ENCODE measurements at regions not wholly inside any gene's neighbourhood (a gene's known extent, or its start where the extent isn't known, plus 50 kb on each side); places are given as distances from the start of the nearest gene placed in this dataset.

- Histone ChIP-seq H3K9me3 (ENCODE audit: low read depth) (no peaks in the 10 kb centered on the region), H3K4me3 (no peak overlapping the region), H3K27ac (no peak overlapping the region), H3K36me3 (no peaks in the 10 kb centered on the region), H3K4me1 (ENCODE audit: low read depth) (peaks cover 2% of the 10 kb centered on the region), H3K27me3 (no peaks in the 10 kb centered on the region)
- peak in 1 of 2 donors; percentile 26 for DNase-seq (ENCODE audit: low read depth in 1 of 2, low spot score in 1 of 2)
- no peak for TF ChIP-seq CTCF (IDR thresholded peaks at IDR 0.05; ENCODE audit: low read depth, low read length)
Measured at GRCh38 chr6:100152201-100152600, 158.2 kb upstream of the MCHR2 start.

- Histone ChIP-seq H3K4me1 (ENCODE audit: low read depth) (no peaks in the 10 kb centered on the region), H3K27ac (no peak overlapping the region), H3K4me3 (no peak overlapping the region), H3K36me3 (no peaks in the 10 kb centered on the region), H3K27me3 (no peaks in the 10 kb centered on the region), H3K9me3 (ENCODE audit: low read depth) (no peaks in the 10 kb centered on the region)
- TF ChIP-seq CTCF (IDR thresholded peaks at IDR 0.05; ENCODE audit: low read depth, low read length), result no peak
- no peak for DNase-seq (ENCODE audit: low read depth in 1 of 2, low spot score in 1 of 2)
Measured at GRCh38 chr6:100144991-100145390, 151.0 kb upstream of the MCHR2 start.

GRCh38 chr6:100138346-100139022, 144.5 kb upstream of the MCHR2 start:
- Histone ChIP-seq H3K27ac (no peak overlapping the region), H3K27me3 (no peaks in the 10 kb centered on the region), H3K9me3 (ENCODE audit: low read depth) (no peaks in the 10 kb centered on the region), H3K4me1 (ENCODE audit: low read depth) (no peaks in the 10 kb centered on the region), H3K4me3 (no peak overlapping the region), H3K36me3 (no peaks in the 10 kb centered on the region)
- no peak for DNase-seq (ENCODE audit: low read depth in 1 of 2, low spot score in 1 of 2)
- no peak for TF ChIP-seq CTCF (IDR thresholded peaks at IDR 0.05; ENCODE audit: low read depth, low read length)

DNA sequence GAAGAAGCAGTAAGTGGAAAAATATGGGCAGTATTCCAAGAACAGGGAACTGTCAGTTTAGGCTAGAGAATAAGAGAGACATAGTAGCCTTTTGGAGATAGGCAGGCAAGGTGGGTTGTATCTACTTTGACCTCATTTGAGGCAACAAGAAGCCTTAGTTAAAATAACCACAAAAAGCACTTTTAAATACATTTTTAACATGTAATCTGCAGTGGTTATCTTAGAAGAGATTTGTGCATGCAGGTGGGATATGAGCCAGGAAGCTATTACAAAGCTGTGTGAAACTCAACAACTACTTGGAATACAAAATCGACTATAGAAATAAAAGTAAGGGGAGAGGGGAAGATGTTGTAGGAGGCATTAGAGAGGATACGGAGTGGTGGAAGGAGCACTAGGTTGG, 143.7 kb upstream of the MCHR2 start:
- Histone ChIP-seq H3K36me3 (no peaks in the 10 kb centered on the region), H3K4me3 (no peak overlapping the region), H3K4me1 (ENCODE audit: low read depth) (no peaks in the 10 kb centered on the region), H3K27me3 (no peaks in the 10 kb centered on the region), H3K27ac (no peak overlapping the region), H3K9me3 (ENCODE audit: low read depth) (no peaks in the 10 kb centered on the region)
- TF ChIP-seq CTCF (IDR thresholded peaks at IDR 0.05; ENCODE audit: low read depth, low read length), result no peak
- no peak for DNase-seq (ENCODE audit: low read depth in 1 of 2, low spot score in 1 of 2)

DNA sequence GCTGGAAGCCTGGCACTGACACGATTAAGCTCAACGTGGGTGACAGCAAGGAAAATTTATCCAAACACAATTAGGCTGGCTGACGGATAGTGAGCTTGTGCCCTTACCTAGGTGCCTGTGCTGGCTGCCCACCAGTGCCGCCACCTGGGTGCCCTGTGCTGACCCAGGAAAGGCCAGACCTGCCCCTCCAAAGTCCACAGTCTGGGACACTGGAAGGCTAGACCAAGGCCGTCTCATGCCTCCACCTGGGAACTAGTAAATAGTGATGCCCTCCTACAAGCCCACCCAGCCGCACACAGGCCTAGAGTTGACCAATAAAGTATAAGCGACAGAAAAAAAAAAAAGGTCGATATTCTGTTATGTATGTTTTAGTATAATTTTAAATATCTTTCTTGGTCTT, 142.6 kb upstream of the MCHR2 start:
- no peaks in the 10 kb centered on the region for H3K36me3 ChIP-seq
- no peaks in the 10 kb centered on the region for H3K9me3 ChIP-seq (ENCODE audit: low read depth)
- no peaks in the 10 kb centered on the region for H3K27me3 ChIP-seq
- TF ChIP-seq CTCF (IDR thresholded peaks at IDR 0.05; ENCODE audit: low read depth, low read length), result no peak
- H3K27ac ChIP-seq, result no peak overlapping the region
- DNase-seq (ENCODE audit: low read depth in 1 of 2, low spot score in 1 of 2), result no peak
- H3K4me1 ChIP-seq (ENCODE audit: low read depth), result no peaks in the 10 kb centered on the region
- no peak overlapping the region for H3K4me3 ChIP-seq
